ENCODE measurements at regions not wholly inside any gene's neighbourhood (a gene's known extent, or its start where the extent isn't known, plus 50 kb on each side); places are given as distances from the start of the nearest gene placed in this dataset.

DNA sequence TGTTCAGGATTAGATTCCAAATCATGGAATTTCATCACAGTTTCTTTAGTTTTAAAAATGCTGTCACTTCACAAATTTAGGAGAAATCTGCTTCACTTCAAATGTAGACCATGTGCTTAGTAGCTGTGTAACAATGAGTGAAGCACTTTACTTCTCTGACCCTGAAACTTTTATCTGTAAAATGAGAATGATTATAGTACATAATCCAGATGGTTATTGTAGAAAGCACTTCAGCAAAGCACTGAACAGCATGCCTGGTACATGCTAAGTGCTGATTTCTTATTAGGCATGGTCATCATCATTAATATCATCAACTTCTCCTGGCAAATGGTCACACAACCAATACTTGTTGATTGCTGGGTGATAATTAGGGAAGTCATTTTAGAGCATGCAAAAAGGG, 705.0 kb downstream of the EPHA7 start:
- H3K14ac ChIP-seq (ENCODE audit: insufficient read length): no peak overlapping the region
- TF ChIP-seq CTBP2 (IDR thresholded peaks at IDR 0.05; ENCODE audit: borderline replicate concordance, insufficient read depth, insufficient read length, low read length): no peak
- no peak for TF ChIP-seq NANOG (IDR thresholded peaks at IDR 0.05; ENCODE audit: insufficient read depth, low read depth, low read length, poor library complexity, severe bottlenecking)
- TF ChIP-seq SP2 (IDR thresholded peaks at IDR 0.05; ENCODE audit: low read length): no peak
- no peak for TF ChIP-seq HDAC6 (IDR thresholded peaks at IDR 0.05; ENCODE audit: low read depth, low read length)
- no peak for TF ChIP-seq ZNF274 (IDR thresholded peaks at IDR 0.05; ENCODE audit: borderline replicate concordance, extremely low read depth, low read length)
- TF ChIP-seq, protein P1, sequence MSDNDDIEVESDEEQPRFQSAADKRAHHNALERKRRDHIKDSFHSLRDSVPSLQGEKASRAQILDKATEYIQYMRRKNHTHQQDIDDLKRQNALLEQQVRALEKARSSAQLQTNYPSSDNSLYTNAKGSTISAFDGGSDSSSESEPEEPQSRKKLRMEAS (IDR thresholded peaks at IDR 0.05): no peak
- TF ChIP-seq CBX5 (IDR thresholded peaks at IDR 0.05; ENCODE audit: low read depth, low read length): no peak
- no peak for TF ChIP-seq RBBP5 (IDR thresholded peaks at IDR 0.05; ENCODE audit: borderline replicate concordance, low read depth, low read length)
- TF ChIP-seq SP1 (IDR thresholded peaks at IDR 0.05; ENCODE audit: low read depth, low read length): no peak
- no peak for TF ChIP-seq PHF8 (conservative IDR thresholded peaks at IDR 0.05; ENCODE audit: low read depth, low read length)
- no peak for TF ChIP-seq SIRT6 (IDR thresholded peaks at IDR 0.05; ENCODE audit: low read length)
- TF ChIP-seq YY1 (IDR thresholded peaks at IDR 0.05; ENCODE audit: low read depth, low read length): no peak
- TF ChIP-seq HDAC2 (IDR thresholded peaks at IDR 0.05; ENCODE audit: borderline replicate concordance in 1 of 2, low read depth in 2 of 2, low read length in 2 of 2): no peak
- TF ChIP-seq GTF2F1 (IDR thresholded peaks at IDR 0.05; ENCODE audit: borderline replicate concordance, low read depth, low read length): no peak
- no peak for TF ChIP-seq SAP30 (IDR thresholded peaks at IDR 0.05; ENCODE audit: insufficient read depth, insufficient replicate concordance, low read length)
- no peak for TF ChIP-seq NRF1 (IDR thresholded peaks at IDR 0.05; ENCODE audit: low read depth, low read length)

More for the DNA sequence above, 705.0 kb downstream of the EPHA7 start:
- Histone ChIP-seq H3K79me1 (ENCODE audit: low read depth, low read length) (no peaks in the 10 kb centered on the region), H3K27ac (ENCODE audit: low read depth, low read length) (no peak overlapping the region), H2AFZ (ENCODE audit: low read length) (no peak overlapping the region; the same call in 1 of the 2 replicates), H3K23ac (ENCODE audit: insufficient read length) (no peak overlapping the region), H3K56ac (replicated peaks; ENCODE audit: insufficient read length, low read depth, low read length) (no peak overlapping the region), H3K4me3 (ENCODE audit: extremely low read depth in 1 of 4, insufficient read depth in 2 of 4, low read depth in 3 of 4, low read length in 4 of 4) (no peak overlapping the region), H2BK12ac (ENCODE audit: low read depth, low read length) (no peak overlapping the region), H2BK120ac (replicated peaks; ENCODE audit: low read depth, low read length) (no peak overlapping the region), H3K18ac (ENCODE audit: extremely low read depth, low read length) (no peak overlapping the region), H3K9me3 (ENCODE audit: insufficient read depth in 2 of 2, low read depth in 1 of 2, low read length in 1 of 2) (no peaks in the 10 kb centered on the region), H3K4me2 (ENCODE audit: insufficient read depth in 1 of 2, low read depth in 2 of 2, low read length in 2 of 2) (no peak overlapping the region), H4K20me1 (replicated peaks in 1 of 2; ENCODE audit: control insufficient read depth in 1 of 2, insufficient read depth in 2 of 2, low read length in 2 of 2) (no peaks in the 10 kb centered on the region), H2BK15ac (ENCODE audit: low read length) (no peak overlapping the region), H4K91ac (replicated peaks; ENCODE audit: insufficient read length, low read length) (no peak overlapping the region), H3K9ac (replicated peaks in 1 of 4; ENCODE audit: extremely low read depth in 1 of 4, low read depth in 3 of 4, low read length in 3 of 4) (no peak overlapping the region), H2BK20ac (ENCODE audit: low read length) (no peak overlapping the region), H2AK5ac (ENCODE audit: low read depth, low read length) (no peak overlapping the region), H3K79me2 (ENCODE audit: control insufficient read depth in 1 of 2, insufficient read depth in 2 of 2, low read length in 2 of 2) (no peaks in the 10 kb centered on the region), H3K23me2 (ENCODE audit: low read depth, low read length) (no peaks in the 10 kb centered on the region), H3K4me1 (replicated peaks in 1 of 4; ENCODE audit: control insufficient read depth in 3 of 4, insufficient read depth in 4 of 4, low read length in 3 of 4) (no peaks in the 10 kb centered on the region), H3K36me3 (ENCODE audit: control insufficient read depth in 2 of 4, insufficient read depth in 4 of 4, low read length in 3 of 4) (no peaks in the 10 kb centered on the region), H4K5ac (ENCODE audit: insufficient read length, low read depth, low read length) (no peak overlapping the region), H3K4ac (replicated peaks; ENCODE audit: insufficient read length, low read depth, low read length) (no peak overlapping the region), H4K8ac (ENCODE audit: extremely low read depth, insufficient read depth, low read length) (no peak overlapping the region), H2BK5ac (ENCODE audit: low read depth, low read length) (no peak overlapping the region), H3K27me3 (replicated peaks in 1 of 4; ENCODE audit: control insufficient read depth in 3 of 4, extremely low read depth in 1 of 4, insufficient read depth in 3 of 4, low read length in 3 of 4) (no peaks in the 10 kb centered on the region)
- POLR2A ChIA-PET (ENCODE audit: partially characterized antibody): interaction anchor here (0.7 kb wide), 1 partner anchor 689 kb away, joined by 3 read pairs; no protein-coding TSS in a partner anchor
- CTCF ChIA-PET (ENCODE audit: partially characterized antibody): no interaction called here
- DNase-seq (ENCODE audit: low read depth in 1 of 2, low spot score in 2 of 2): no peak
- FAIRE-seq: no peak

All from H1 (cell line).